ENCODE measurements at regions not wholly inside any gene's neighbourhood (a gene's known extent, or its start where the extent isn't known, plus 50 kb on each side); places are given as distances from the start of the nearest gene placed in this dataset.

GRCh38 chr3:135699741-135700140 lies 265.8 kb upstream of the PPP2R3A start:
- H2AFZ ChIP-seq (ENCODE audit: low read depth, low read length): no peak overlapping the region
- no peaks in the 10 kb centered on the region for H3K9me3 ChIP-seq (ENCODE audit: low read length)
- no peaks in the 10 kb centered on the region for H3K9me2 ChIP-seq (ENCODE audit: insufficient read depth, low read length)
- no peaks in the 10 kb centered on the region for H4K20me1 ChIP-seq (ENCODE audit: insufficient read depth)
- H3K9ac ChIP-seq (ENCODE audit: low read length): no peak overlapping the region
- H3K27me3 ChIP-seq (ENCODE audit: insufficient read depth, low read depth, low read length): no peaks in the 10 kb centered on the region
- no peaks in the 10 kb centered on the region for H3K79me2 ChIP-seq (replicated peaks; ENCODE audit: insufficient read depth, low read length)
- TF ChIP-seq POLR2AphosphoS5 (IDR thresholded peaks at IDR 0.05) (no peak), TAF1 (IDR thresholded peaks at IDR 0.05; ENCODE audit: low read depth) (no peak), CTCF (IDR thresholded peaks at IDR 0.05; ENCODE audit: poor library complexity, severe bottlenecking) (no peak), EZH2 (IDR thresholded peaks at IDR 0.05; ENCODE audit: borderline replicate concordance, insufficient read depth, low read length, poor library complexity, severe bottlenecking) (no peak), EP300 (conservative IDR thresholded peaks at IDR 0.05; ENCODE audit: poor library complexity, severe bottlenecking) (no peak)
- no peak overlapping the region for H3K4me3 ChIP-seq (ENCODE audit: low read length)
- H3K4me2 ChIP-seq (ENCODE audit: low read length): no peak overlapping the region
- H3K36me3 ChIP-seq (ENCODE audit: insufficient read depth, low read length): no peaks in the 10 kb centered on the region
- no peak overlapping the region for H3K27ac ChIP-seq (ENCODE audit: low read length)
- no peaks in the 10 kb centered on the region for H3F3A ChIP-seq (ENCODE audit: insufficient read depth, low read length, poor library complexity, severe bottlenecking)

- no peak overlapping the region for H3K4me2 ChIP-seq (ENCODE audit: low read length)
- no peak overlapping the region for H2AFZ ChIP-seq (ENCODE audit: low read depth, low read length)
- H3K9me2 ChIP-seq (ENCODE audit: insufficient read depth, low read length): no peaks in the 10 kb centered on the region
- H3K79me2 ChIP-seq (replicated peaks; ENCODE audit: insufficient read depth, low read length): no peaks in the 10 kb centered on the region
- H3K9me3 ChIP-seq (ENCODE audit: low read length): no peaks in the 10 kb centered on the region
- H3F3A ChIP-seq (ENCODE audit: insufficient read depth, low read length, poor library complexity, severe bottlenecking): no peaks in the 10 kb centered on the region
- no peaks in the 10 kb centered on the region for H3K36me3 ChIP-seq (ENCODE audit: insufficient read depth, low read length)
- no peak overlapping the region for H3K27ac ChIP-seq (ENCODE audit: low read length)
- no peak overlapping the region for H3K4me3 ChIP-seq (ENCODE audit: low read length)
- no peaks in the 10 kb centered on the region for H4K20me1 ChIP-seq (ENCODE audit: insufficient read depth)
- TF ChIP-seq POLR2AphosphoS5 (IDR thresholded peaks at IDR 0.05) (no peak), EZH2 (IDR thresholded peaks at IDR 0.05; ENCODE audit: borderline replicate concordance, insufficient read depth, low read length, poor library complexity, severe bottlenecking) (no peak), TAF1 (IDR thresholded peaks at IDR 0.05; ENCODE audit: low read depth) (no peak), EP300 (conservative IDR thresholded peaks at IDR 0.05; ENCODE audit: poor library complexity, severe bottlenecking) (no peak), RAD21 (conservative IDR thresholded peaks at IDR 0.05) (no peak), MXI1 (conservative IDR thresholded peaks at IDR 0.05; ENCODE audit: poor library complexity, severe bottlenecking) (no peak), REST (IDR thresholded peaks at IDR 0.05; ENCODE audit: borderline replicate concordance) (no peak), SMC3 (conservative IDR thresholded peaks at IDR 0.05; ENCODE audit: poor library complexity) (no peak), CTCF (IDR thresholded peaks at IDR 0.05; ENCODE audit: poor library complexity, severe bottlenecking) (no peak)
- H3K9ac ChIP-seq (ENCODE audit: low read length): no peak overlapping the region
- H3K27me3 ChIP-seq (ENCODE audit: insufficient read depth, low read depth, low read length): no peaks in the 10 kb centered on the region
These were observed 258.7 kb upstream of the PPP2R3A start for GRCh38 chr3:135706758-135707375.

Data from neural cell (in vitro differentiated cells).